ENCODE measurements at regions not wholly inside any gene's neighbourhood (a gene's known extent, or its start where the extent isn't known, plus 50 kb on each side); places are given as distances from the start of the nearest gene placed in this dataset.

GRCh38 chr5:179411161-179411841, 66.0 kb upstream of the ADAMTS2 start:
- TF ChIP-seq, protein P1, sequence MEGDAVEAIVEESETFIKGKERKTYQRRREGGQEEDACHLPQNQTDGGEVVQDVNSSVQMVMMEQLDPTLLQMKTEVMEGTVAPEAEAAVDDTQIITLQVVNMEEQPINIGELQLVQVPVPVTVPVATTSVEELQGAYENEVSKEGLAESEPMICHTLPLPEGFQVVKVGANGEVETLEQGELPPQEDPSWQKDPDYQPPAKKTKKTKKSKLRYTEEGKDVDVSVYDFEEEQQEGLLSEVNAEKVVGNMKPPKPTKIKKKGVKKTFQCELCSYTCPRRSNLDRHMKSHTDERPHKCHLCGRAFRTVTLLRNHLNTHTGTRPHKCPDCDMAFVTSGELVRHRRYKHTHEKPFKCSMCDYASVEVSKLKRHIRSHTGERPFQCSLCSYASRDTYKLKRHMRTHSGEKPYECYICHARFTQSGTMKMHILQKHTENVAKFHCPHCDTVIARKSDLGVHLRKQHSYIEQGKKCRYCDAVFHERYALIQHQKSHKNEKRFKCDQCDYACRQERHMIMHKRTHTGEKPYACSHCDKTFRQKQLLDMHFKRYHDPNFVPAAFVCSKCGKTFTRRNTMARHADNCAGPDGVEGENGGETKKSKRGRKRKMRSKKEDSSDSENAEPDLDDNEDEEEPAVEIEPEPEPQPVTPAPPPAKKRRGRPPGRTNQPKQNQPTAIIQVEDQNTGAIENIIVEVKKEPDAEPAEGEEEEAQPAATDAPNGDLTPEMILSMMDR (IDR thresholded peaks at IDR 0.05 in 2 of 3, conservative IDR thresholded peaks at IDR 0.05 in 1 of 3; ENCODE audit: control insufficient read depth in 2 of 3, extremely low read depth in 1 of 3, insufficient read depth in 1 of 3, low read depth in 3 of 3, low read length in 3 of 3) = no peak
- TF ChIP-seq POLR2AphosphoS2 (IDR thresholded peaks at IDR 0.05; ENCODE audit: low read depth, low read length) (no peak), SREBF2 (IDR thresholded peaks at IDR 0.05; ENCODE audit: low read length) (no peak), EZH2 (IDR thresholded peaks at IDR 0.05; ENCODE audit: borderline replicate concordance, control insufficient read depth, low read depth, low read length) (no peak), EP300 (IDR thresholded peaks at IDR 0.05; ENCODE audit: borderline replicate concordance in 1 of 2, control insufficient read depth in 1 of 2, low read depth in 2 of 2, low read length in 2 of 2) (no peak), RELA (IDR thresholded peaks at IDR 0.05; ENCODE audit: borderline replicate concordance, partially characterized antibody) (no peak), PBX3 (IDR thresholded peaks at IDR 0.05; ENCODE audit: insufficient replicate concordance, low read depth, low read length) (no peak), MYC (IDR thresholded peaks at IDR 0.05; ENCODE audit: insufficient read depth, insufficient read length, insufficient replicate concordance, low read length, severe bottlenecking) (no peak), CBX3 (IDR thresholded peaks at IDR 0.05; ENCODE audit: borderline replicate concordance, low read depth) (no peak)
- TF ChIP-seq, protein P2, sequence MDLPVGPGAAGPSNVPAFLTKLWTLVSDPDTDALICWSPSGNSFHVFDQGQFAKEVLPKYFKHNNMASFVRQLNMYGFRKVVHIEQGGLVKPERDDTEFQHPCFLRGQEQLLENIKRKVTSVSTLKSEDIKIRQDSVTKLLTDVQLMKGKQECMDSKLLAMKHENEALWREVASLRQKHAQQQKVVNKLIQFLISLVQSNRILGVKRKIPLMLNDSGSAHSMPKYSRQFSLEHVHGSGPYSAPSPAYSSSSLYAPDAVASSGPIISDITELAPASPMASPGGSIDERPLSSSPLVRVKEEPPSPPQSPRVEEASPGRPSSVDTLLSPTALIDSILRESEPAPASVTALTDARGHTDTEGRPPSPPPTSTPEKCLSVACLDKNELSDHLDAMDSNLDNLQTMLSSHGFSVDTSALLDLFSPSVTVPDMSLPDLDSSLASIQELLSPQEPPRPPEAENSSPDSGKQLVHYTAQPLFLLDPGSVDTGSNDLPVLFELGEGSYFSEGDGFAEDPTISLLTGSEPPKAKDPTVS (IDR thresholded peaks at IDR 0.05; ENCODE audit: low read depth, low read length) = no peak
- TF ChIP-seq, protein P3, sequence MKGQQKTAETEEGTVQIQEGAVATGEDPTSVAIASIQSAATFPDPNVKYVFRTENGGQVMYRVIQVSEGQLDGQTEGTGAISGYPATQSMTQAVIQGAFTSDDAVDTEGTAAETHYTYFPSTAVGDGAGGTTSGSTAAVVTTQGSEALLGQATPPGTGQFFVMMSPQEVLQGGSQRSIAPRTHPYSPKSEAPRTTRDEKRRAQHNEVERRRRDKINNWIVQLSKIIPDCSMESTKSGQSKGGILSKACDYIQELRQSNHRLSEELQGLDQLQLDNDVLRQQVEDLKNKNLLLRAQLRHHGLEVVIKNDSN (IDR thresholded peaks at IDR 0.05; ENCODE audit: borderline replicate concordance, extremely low read length, insufficient read depth, low read depth, low read length) = no peak
